NCI-H524 treated with DMSO at 0.1 percent for 48 hours (cell line): ENCODE measurements at regions not wholly inside any gene's neighbourhood (a gene's known extent, or its start where the extent isn't known, plus 50 kb on each side); places are given as distances from the start of the nearest gene placed in this dataset.
"Not testable (repeated sequence)": the region's sequence is repeated elsewhere in the genome, so short reads cannot be mapped to it uniquely, and the experiment has no call there.

Source experiments
- DNase-seq: peaks from one replicate; lab custom pipeline; 2025; lab: John Stamatoyannopoulos, UW

DNA sequence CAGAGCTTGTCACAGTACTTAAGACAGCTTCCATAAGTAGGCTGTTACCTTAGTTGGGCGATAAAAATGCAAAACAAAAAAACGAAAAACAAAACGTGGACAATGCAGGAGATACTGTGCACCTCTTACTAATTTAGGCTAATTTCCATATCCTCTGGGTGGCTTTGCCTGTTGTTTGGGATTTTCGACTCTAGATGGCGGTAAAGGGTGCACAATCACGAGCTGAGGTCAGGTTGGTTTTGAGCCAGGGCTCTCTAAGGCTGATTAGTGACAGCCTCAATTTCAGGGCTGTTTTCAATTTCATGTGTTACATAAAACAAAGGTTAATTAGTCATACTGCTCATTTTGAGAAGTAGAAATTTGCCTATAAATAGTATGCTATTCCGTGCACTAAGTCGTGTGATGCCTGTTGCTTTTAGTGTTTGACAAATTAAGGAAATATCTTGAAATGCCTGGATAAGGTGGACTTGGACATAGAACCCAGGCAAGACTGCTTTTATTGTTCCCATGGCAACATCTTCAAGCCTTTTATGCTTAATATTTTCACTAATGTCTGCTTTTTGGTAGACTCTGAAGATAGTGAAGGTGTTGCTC lies 493.1 kb downstream of the SOCS6 start:
- DNase-seq, result peak; percentile 9

- DNase-seq, result not testable (repeated sequence)
Measured at GRCh38 chr18:70766254-70766653, 477.4 kb downstream of the SOCS6 start.

DNA sequence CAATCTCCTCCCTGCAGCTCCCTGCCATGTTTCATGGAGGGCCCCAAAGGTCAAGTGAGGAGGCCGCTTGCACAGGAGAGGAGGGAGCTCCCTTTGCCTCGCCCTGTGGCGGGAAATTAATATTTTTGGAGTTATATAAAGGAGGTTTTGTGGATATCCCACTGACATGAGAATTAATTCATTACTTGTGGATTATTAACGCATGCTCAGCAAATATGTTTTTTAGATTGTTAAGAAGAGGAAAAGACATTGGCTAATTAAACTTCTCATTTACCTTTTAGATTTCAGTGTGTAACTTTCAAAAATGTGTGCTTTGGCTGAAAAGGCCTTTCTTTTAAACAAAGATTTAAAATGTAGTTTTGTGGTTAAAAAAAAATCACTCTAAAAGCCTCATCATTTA lies 474.0 kb downstream of the SOCS6 start:
- DNase-seq, result no peak

- no peak for DNase-seq
Measured at GRCh38 chr18:70758780-70759179, 469.9 kb downstream of the SOCS6 start.

DNA sequence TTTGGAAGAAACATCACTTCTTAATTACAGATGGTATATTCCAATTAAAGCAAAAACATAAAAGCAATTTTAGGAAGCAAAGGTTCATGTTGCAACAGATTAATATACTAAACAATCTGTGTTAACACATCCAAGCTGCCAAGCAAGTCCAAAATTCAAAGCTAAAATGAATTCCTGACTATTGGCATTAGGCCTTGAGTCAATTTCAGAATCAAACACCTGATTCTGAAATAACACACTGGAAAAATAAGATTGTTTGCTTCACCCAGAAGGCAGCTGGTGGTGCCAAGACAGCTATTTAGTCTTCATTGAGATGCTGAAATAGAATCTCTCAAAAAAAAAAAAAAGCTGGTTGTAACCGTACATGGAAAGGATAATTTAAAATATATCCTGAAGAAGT lies 465.6 kb downstream of the SOCS6 start:
- no peak for DNase-seq

DNA sequence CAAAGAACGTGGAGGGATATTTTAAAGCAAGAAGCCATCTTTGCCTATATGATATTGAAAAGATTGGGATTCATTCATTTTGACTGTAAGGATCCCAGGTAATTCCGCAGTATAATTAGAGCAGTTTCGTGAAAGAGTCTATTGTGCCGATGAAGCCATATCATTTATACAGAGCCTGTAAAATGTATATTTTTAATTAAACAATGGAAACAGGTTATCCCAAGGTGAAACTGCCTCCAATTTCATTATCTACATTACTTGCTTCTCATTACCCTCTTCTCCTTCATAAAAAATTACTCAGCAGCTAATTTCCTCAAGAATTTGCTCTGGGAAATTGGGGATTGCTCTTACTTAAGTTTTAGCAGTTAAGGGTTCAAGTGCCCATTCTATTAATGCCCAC lies 444.1 kb downstream of the SOCS6 start:
- DNase-seq, result no peak

GRCh38 chr18:70732188-70732587 lies 443.3 kb downstream of the SOCS6 start:
- no peak for DNase-seq

GRCh38 chr18:70720607-70721006 lies 431.8 kb downstream of the SOCS6 start:
- DNase-seq, result no peak

DNA sequence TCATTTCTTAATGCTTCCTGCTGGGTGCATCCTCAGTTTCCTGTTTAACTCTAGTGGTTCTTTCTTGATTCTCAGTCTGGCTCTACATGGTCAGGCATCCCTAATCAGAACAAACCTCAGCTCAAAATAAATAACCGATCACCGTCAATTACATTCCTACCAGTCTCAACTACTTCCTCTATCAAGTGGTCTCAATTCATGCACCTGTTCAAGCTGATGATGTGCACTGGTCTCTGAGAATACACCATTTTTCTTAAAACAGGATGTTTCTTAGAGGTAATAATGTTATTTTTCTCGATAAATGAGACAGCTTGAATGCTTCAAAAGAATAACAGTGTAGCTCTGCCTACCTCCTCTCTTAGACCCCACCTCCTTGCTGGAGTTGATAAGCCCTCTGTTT lies 420.9 kb downstream of the SOCS6 start:
- no peak for DNase-seq

GRCh38 chr18:70709144-70709543 lies 420.3 kb downstream of the SOCS6 start:
- DNase-seq, result no peak

- DNase-seq, result no peak
Measured at GRCh38 chr18:70705831-70706416, 417.1 kb downstream of the SOCS6 start.

GRCh38 chr18:70700496-70700895 lies 411.7 kb downstream of the SOCS6 start:
- DNase-seq, result no peak

DNA sequence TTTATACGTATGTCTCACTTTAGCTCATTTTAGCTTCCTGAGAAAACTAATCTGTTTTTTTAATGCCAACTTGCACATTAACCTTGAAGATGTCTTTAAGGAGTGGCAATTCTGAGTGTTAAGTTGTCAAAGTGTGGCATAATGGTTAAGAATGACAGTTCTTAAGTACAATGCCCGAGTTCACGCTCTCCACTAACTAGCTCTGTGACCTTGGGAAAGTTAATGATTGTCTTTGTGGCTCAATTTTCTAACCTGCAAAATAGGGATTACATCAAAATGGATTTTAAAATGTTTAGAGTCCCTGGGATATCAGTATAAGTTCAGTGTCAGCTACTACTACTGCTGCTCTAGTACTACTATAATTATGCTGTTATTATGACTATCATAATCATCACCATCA lies 409.7 kb downstream of the SOCS6 start:
- no peak for DNase-seq

DNA sequence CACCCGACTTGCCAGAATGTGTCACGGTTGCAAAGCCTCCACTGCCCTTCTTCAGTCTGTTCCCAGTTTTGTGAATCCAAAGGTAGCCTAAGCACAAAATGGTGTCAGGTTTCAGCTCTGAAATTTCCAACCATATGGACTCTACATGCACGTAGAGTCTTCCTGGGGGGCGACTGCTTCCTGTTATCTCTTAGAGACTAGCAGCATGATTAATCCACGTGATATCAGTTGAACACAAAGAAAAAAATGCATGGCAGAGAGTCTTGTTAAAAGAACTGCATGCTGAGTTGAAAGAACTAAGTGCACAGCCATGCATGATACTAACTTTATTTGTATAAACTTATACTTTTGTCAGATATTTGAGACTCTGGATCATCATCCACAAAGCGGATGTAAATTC lies 404.4 kb downstream of the SOCS6 start:
- DNase-seq, result peak; percentile 52

GRCh38 chr18:70689765-70690164 lies 400.9 kb downstream of the SOCS6 start:
- not testable (repeated sequence) for DNase-seq

DNA sequence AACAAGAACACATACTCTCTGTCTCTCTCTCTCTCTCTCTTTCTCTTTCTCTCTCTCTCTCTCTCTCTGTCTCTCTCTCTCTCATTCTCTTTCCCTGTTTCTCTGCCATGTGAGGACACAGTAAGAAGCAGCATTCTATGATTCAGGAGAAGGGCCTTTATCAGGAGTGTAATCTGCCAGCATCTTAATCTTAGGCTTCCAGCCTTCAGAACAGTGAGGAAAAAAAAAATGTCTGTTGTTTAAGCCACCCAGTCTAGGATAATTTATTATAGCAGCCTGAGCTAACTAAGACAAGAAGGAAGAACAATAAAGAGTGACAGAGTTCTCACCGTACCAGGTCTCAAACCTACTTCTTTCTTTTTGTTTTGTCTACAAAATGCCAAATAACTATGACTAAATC lies 399.4 kb downstream of the SOCS6 start:
- DNase-seq, result no peak

DNA sequence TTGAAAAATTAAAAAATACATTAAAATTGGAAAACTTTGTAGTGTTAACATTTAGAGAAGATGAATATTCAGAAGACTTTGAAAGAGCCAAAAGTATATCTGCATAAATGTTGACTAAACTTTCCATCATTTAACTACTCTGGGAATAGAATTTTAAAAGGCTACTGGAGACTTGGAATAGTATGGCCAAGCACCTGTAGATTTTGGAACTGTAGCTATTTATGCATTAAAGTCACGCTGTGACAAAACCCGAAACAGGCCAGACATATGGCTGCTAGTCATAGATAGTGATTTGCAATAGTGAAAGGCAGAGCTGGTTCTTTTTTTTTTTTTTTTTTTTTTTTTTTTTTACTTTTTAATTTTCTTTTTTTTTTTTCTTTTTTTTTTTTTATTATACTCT lies 396.0 kb downstream of the SOCS6 start:
- no peak for DNase-seq

DNA sequence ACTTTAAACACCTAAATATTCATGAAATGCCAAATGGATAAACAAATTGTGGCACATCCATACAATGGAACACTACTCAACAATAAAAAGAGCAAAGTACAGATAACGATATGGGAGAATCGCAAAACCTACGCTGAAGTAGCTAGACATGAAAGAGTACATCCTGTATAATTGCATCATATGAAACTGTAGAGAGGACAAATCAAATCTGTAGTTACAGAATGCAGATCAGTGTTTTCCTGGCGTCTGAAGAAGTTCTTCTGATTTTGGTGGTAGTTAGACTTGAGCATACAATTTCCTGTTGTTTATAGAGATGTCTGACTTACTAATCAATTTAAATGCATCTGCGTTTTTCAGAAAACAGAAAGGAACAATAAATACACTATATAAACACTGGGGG lies 394.4 kb downstream of the SOCS6 start:
- no peak for DNase-seq

- DNase-seq, result no peak
Measured at GRCh38 chr18:70674896-70675295, 386.1 kb downstream of the SOCS6 start.

GRCh38 chr18:70673831-70674230 lies 385.0 kb downstream of the SOCS6 start:
- DNase-seq, result no peak

DNA sequence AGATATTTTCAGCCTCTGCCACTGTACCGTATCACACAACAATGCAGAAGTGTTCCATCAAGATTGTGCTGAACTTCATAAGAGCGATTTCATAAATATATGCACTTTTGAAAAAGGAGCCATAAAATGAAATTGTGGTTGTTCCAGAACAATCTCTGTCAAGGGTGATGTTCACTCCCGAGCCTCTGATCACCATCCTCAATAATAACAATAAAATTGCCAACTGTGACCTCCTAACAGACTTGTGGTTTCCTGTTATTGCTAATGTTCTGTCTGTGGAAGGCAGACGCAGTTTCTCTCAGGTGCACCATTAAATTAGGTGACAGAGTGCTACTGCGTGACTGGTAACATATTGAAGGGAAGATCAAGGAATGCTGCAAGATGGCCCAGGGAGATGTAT lies 383.7 kb downstream of the SOCS6 start:
- DNase-seq, result no peak

- DNase-seq, result peak; percentile 47
Measured at GRCh38 chr18:70671889-70672565, 383.2 kb downstream of the SOCS6 start.

DNA sequence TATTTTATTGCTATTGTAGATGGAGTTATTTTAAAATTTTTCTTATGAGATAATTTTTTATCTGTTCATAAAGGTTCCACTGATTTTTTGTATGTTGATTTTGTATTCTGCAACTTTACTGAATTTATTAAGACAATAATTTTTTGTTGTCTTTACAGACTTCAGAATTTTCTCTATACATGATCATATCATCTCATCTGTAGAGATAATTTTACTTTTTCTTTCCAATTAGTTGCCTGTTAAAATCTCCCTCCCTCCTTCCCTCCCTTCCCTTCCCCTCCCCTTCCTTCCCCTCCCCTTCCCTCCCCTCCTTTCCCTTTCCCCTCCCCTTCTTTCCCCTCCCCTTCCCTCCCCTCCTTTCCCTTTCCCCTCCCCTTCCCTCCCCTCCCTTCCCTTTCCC lies 378.1 kb downstream of the SOCS6 start:
- no peak for DNase-seq

- DNase-seq, result no peak
Measured at GRCh38 chr18:70663141-70663540, 374.3 kb downstream of the SOCS6 start.
